Endothelial cell of umbilical vein (primary cell): ENCODE measurements at regions not wholly inside any gene's neighbourhood (a gene's known extent, or its start where the extent isn't known, plus 50 kb on each side); places are given as distances from the start of the nearest gene placed in this dataset.

ENCODE experiments used
- BruUV-seq: library from RNA; stranded (reverse); fragments of 400-500 nt; replicated peaks from 2 replicates; lab custom pipeline; 2021; lab: Mats Ljungman, UMichigan
- CTCF ChIA-PET: fragments of 300-600, 350-600 bp; sonication (Branson Sonifier 250); formaldehyde crosslinking; loops from one replicate; lab custom pipeline; 2021; ENCODE audit warnings: antibody characterized with exemption, inconsistent platforms; lab: Charles Lee
- POLR2A ChIA-PET: fragments of 300-600, 350-600 bp; sonication (Branson Sonifier 250); formaldehyde crosslinking; loops from one replicate; lab custom pipeline; 2021; ENCODE audit warnings: antibody characterized with exemption, inconsistent platforms; lab: Charles Lee
- DNase-seq: peaks from one replicate; pipeline ENCODE4 v3.0.0-alpha.2; 2011; ENCODE audit warnings: low read depth, low spot score
- FAIRE-seq: peaks from 2 replicates; lab custom pipeline; 2011; peaks lifted over from hg19 to GRCh38; lab: Jason Lieb, UNC
- H2AFZ ChIP-seq: 2 replicates; pipeline ENCODE4 v1.6.0; 2012; ENCODE audit warnings: low read depth, low read length, control low read depth, inconsistent platforms
- H3K27ac ChIP-seq: 2 replicates; pipeline ENCODE4 v1.5.1; 2011; ENCODE audit warnings: low read depth, mild to moderate bottlenecking, control low read depth, low read length, moderate library complexity; ENCODE audit not compliant: insufficient read depth
- H3K27me3 ChIP-seq, 2 experiments: 2 replicates each; pipeline versions ENCODE4 v1.6.0 to v1.6.1; 2011; ENCODE audit warnings: low read length in 2 of 2, mixed read lengths in 1 of 2; ENCODE audit not compliant: control insufficient read depth in 2 of 2, insufficient read depth in 2 of 2
- H3K36me3 ChIP-seq, 2 experiments: 2 replicates in 1 of 2; 3 replicates in 1 of 2; pipeline ENCODE4 v1.5.1; 2011; ENCODE audit warnings: low read length in 2 of 2, mild to moderate bottlenecking in 1 of 2, moderate library complexity in 1 of 2; ENCODE audit not compliant: control insufficient read depth in 2 of 2, insufficient read depth in 2 of 2; ENCODE audit errors: extremely low read depth in 1 of 2
- H3K4me1 ChIP-seq: 3 replicates; pipeline ENCODE4 v1.5.1; 2011; ENCODE audit warnings: mild to moderate bottlenecking, low read length; ENCODE audit not compliant: control insufficient read depth, insufficient read depth; ENCODE audit errors: extremely low read depth
- H3K4me2 ChIP-seq: 2 replicates; pipeline ENCODE4 v1.6.1; 2011; ENCODE audit warnings: low read length, control low read depth, mixed read lengths; ENCODE audit not compliant: insufficient read depth
- H3K4me3 ChIP-seq, 3 experiments: fragments of 200-600 bp in 1 of 3; sonication (generic), shearing (Covaris generic) in 1 of 3; replicated peaks in 1 of 3; 2 replicates each; pipeline ENCODE4 v1.5.1; 2011 to 2016; ENCODE audit warnings: control low read depth in 3 of 3, low read length in 3 of 3, mild to moderate bottlenecking in 2 of 3, inconsistent platforms in 1 of 3, low read depth in 1 of 3, moderate library complexity in 1 of 3; ENCODE audit not compliant: insufficient read depth in 1 of 3
- H3K79me2 ChIP-seq: 2 replicates; pipeline ENCODE4 v1.6.0; 2012; ENCODE audit warnings: low read length, inconsistent platforms; ENCODE audit not compliant: control insufficient read depth, insufficient read depth
- H3K9ac ChIP-seq: replicated peaks from 2 replicates; pipeline ENCODE3; 2011; ENCODE audit warnings: low read length, control low read depth; ENCODE audit not compliant: insufficient read depth; ENCODE audit errors: extremely low read depth
- H3K9me1 ChIP-seq: replicated peaks from 3 replicates; pipeline ENCODE4 v1.6.0; 2011; ENCODE audit warnings: mild to moderate bottlenecking, low read length; ENCODE audit not compliant: control insufficient read depth, insufficient read depth; ENCODE audit errors: extremely low read depth
- H3K9me3 ChIP-seq: replicated peaks from 2 replicates; pipeline ENCODE4 v1.5.1; 2012; ENCODE audit warnings: low read length, inconsistent platforms; ENCODE audit not compliant: control insufficient read depth, insufficient read depth
- H4K20me1 ChIP-seq: replicated peaks from 2 replicates; pipeline ENCODE3; 2011; ENCODE audit warnings: mild to moderate bottlenecking, low read length; ENCODE audit not compliant: control insufficient read depth, insufficient read depth; ENCODE audit errors: extremely low read depth
- CTCF ChIP-seq, 2 donors: IDR thresholded peaks; 1 replicate in 1 of 2; 2 replicates in 1 of 2; pipeline ENCODE4 v1.5.1; 2011; ENCODE audit warnings: low read length in 2 of 2, mild to moderate bottlenecking in 2 of 2, moderate library complexity in 2 of 2, control low read depth in 1 of 2, inconsistent platforms in 1 of 2, low read depth in 1 of 2; ENCODE audit not compliant: insufficient read depth in 1 of 2; ENCODE audit errors: extremely low read depth in 1 of 2
- EZH2 ChIP-seq: IDR thresholded peaks from 2 replicates; pipeline ENCODE4 v1.6.1; 2012; ENCODE audit warnings: borderline replicate concordance, low read depth, mild to moderate bottlenecking, moderate library complexity, low read length, inconsistent platforms; ENCODE audit not compliant: severe bottlenecking
- FOS ChIP-seq: IDR thresholded peaks from 2 replicates; pipeline ENCODE4 v1.6.1; 2011; ENCODE audit warnings: mild to moderate bottlenecking, low read length, moderate library complexity, borderline replicate concordance; ENCODE audit not compliant: insufficient read depth
- GATA2 ChIP-seq: IDR thresholded peaks from 2 replicates; pipeline ENCODE4 v1.7.0; 2011; ENCODE audit warnings: low read depth, mild to moderate bottlenecking, moderate library complexity, mixed read lengths, low read length; ENCODE audit not compliant: insufficient read length, insufficient read depth
- JUN ChIP-seq: IDR thresholded peaks from 2 replicates; pipeline ENCODE4 v1.6.1; 2011; ENCODE audit warnings: borderline replicate concordance, low read depth; ENCODE audit not compliant: insufficient read length, insufficient read depth
- MAX ChIP-seq: IDR thresholded peaks from 2 replicates; pipeline ENCODE4 v1.6.1; 2011; ENCODE audit not compliant: insufficient read depth, insufficient read length
- MYC ChIP-seq: IDR thresholded peaks from one replicate; pipeline ENCODE4 v1.6.1; 2011; ENCODE audit warnings: mild to moderate bottlenecking, low read depth, low read length
- POLR2A ChIP-seq: IDR thresholded peaks from 2 replicates; pipeline ENCODE4 v1.6.1; 2012; ENCODE audit warnings: low read depth, mild to moderate bottlenecking, control low read depth, low read length
- dilution Hi-C: fragments of 300-500 bp; cut with MboI; formaldehyde crosslinking; loops from one replicate; pipeline ENCODE4 v1.15.0; 2019; ENCODE audit warnings: low sequenced_read_pairs; ENCODE audit not compliant: extremely low pct_ligation_motif_present
- intact Hi-C: fragments of 100-400 bp; cut with micrococcal nuclease; formaldehyde crosslinking; loops from one replicate; pipeline ENCODE4 v1.10.0; 2022

GRCh38 chr2:188219541-188219940 lies 72.1 kb upstream of the GULP1 start:
- H4K20me1 ChIP-seq = no peaks in the 10 kb centered on the region
- H3K27me3 ChIP-seq = no peaks in the 10 kb centered on the region
- FAIRE-seq (no peak), DNase-seq (no peak)
- H3K9ac ChIP-seq = no peak overlapping the region
- intact Hi-C loops (no loop called here), dilution Hi-C loops (no loop called here)
- H2AFZ ChIP-seq = no peak overlapping the region
- CTCF ChIA-PET = interaction anchor here (0.9 kb wide), 1 partner anchor 15 kb away, joined by 3 read pairs; no protein-coding TSS in a partner anchor
- BruUV-seq = no TSS peak
- no peak for TF ChIP-seq MYC
- TF ChIP-seq GATA2 = no peak
- no peak for TF ChIP-seq MAX
- TF ChIP-seq CTCF (IDR thresholded peaks at IDR 0.05; ENCODE audit: extremely low read depth in 1 of 2, insufficient read depth in 1 of 2, low read depth in 1 of 2, low read length in 2 of 2) = no peak
- no peak for TF ChIP-seq JUN
- no peak for TF ChIP-seq FOS
- no peak for TF ChIP-seq POLR2A
- TF ChIP-seq EZH2 = no peak
- no peak overlapping the region for H3K27ac ChIP-seq
- H3K4me1 ChIP-seq = no peaks in the 10 kb centered on the region
- no peak overlapping the region for H3K4me3 ChIP-seq
- POLR2A ChIA-PET = no interaction called here
- H3K79me2 ChIP-seq = no peaks in the 10 kb centered on the region
- no peaks in the 10 kb centered on the region for H3K9me3 ChIP-seq
- no peaks in the 10 kb centered on the region for H3K9me1 ChIP-seq
- H3K4me2 ChIP-seq = no peak overlapping the region
- H3K36me3 ChIP-seq = no peaks in the 10 kb centered on the region
